Neural cell (in vitro differentiated cells): ENCODE measurements at regions not wholly inside any gene's neighbourhood (a gene's known extent, or its start where the extent isn't known, plus 50 kb on each side); places are given as distances from the start of the nearest gene placed in this dataset.

Source experiments
- H2AFZ ChIP-seq: fragments of 200-600, 300-800 bp; sonication (generic), shearing (Covaris generic); 2 replicates; pipeline ENCODE4 v1.6.0; 2014; ENCODE audit warnings: low read depth, mild to moderate bottlenecking, antibody characterized with exemption, low read length, moderate library complexity
- H3F3A ChIP-seq: fragments of 200-600 bp; shearing (Covaris generic); 2 replicates; pipeline ENCODE4 v1.6.1; 2016; ENCODE audit warnings: mild to moderate bottlenecking, moderate library complexity, mixed read lengths, antibody characterized with exemption, low read length; ENCODE audit not compliant: insufficient read depth, poor library complexity, severe bottlenecking
- H3K27ac ChIP-seq: fragments of 200-600, 300-800 bp; sonication (generic), shearing (Covaris generic); 2 replicates; pipeline ENCODE4 v1.5.1; 2014; ENCODE audit warnings: mild to moderate bottlenecking, low read length, moderate library complexity
- H3K27me3 ChIP-seq: fragments of 300-800, 200-600 bp; sonication (generic), shearing (Covaris generic); 2 replicates; pipeline ENCODE4 v1.6.0; 2014; ENCODE audit warnings: mild to moderate bottlenecking, low read depth, low read length, moderate library complexity; ENCODE audit not compliant: insufficient read depth
- H3K36me3 ChIP-seq: fragments of 300-800, 200-600 bp; sonication (generic), shearing (Covaris generic); 2 replicates; pipeline ENCODE4 v1.5.1; 2014; ENCODE audit warnings: mild to moderate bottlenecking, antibody characterized with exemption, low read length, moderate library complexity; ENCODE audit not compliant: insufficient read depth
- H3K4me2 ChIP-seq: fragments of 300-800, 200-600 bp; sonication (generic), shearing (Covaris generic); 2 replicates; pipeline ENCODE4 v1.6.0; 2014; ENCODE audit warnings: mild to moderate bottlenecking, low read length
- H3K4me3 ChIP-seq: fragments of 300-800, 200-600 bp; sonication (generic), shearing (Covaris generic); 2 replicates; pipeline ENCODE4 v1.5.1; 2014; ENCODE audit warnings: mild to moderate bottlenecking, low read length, moderate library complexity
- H3K79me2 ChIP-seq: fragments of 200-600 bp; shearing (Covaris generic); replicated peaks from 2 replicates; pipeline ENCODE4 v1.6.0; 2014; ENCODE audit warnings: mild to moderate bottlenecking, low read length, moderate library complexity; ENCODE audit not compliant: insufficient read depth
- H3K9ac ChIP-seq: fragments of 300-800, 200-600 bp; sonication (generic), shearing (Covaris generic); 2 replicates; pipeline ENCODE4 v1.6.1; 2016; ENCODE audit warnings: mild to moderate bottlenecking, low read length, mixed read lengths
- H3K9me2 ChIP-seq: fragments of 200-600 bp; shearing (Covaris generic); 2 replicates; pipeline ENCODE4 v1.6.1; 2016; ENCODE audit warnings: mild to moderate bottlenecking, low read length, mixed read lengths; ENCODE audit not compliant: insufficient read depth
- H3K9me3 ChIP-seq: fragments of 200-600, 300-800 bp; sonication (generic), shearing (Covaris generic); 2 replicates; pipeline ENCODE4 v1.6.1; 2016; ENCODE audit warnings: mild to moderate bottlenecking, mixed run types, low read length, moderate library complexity, mixed read lengths
- H4K20me1 ChIP-seq: fragments of 200-600 bp; shearing (Covaris generic); 2 replicates; pipeline ENCODE4 v1.6.1; 2016; ENCODE audit warnings: mild to moderate bottlenecking, mixed run types; ENCODE audit not compliant: insufficient read depth
- CTCF ChIP-seq: fragments of 450-650 bp; IDR thresholded peaks from 2 replicates; pipeline ENCODE4 v1.5.1; 2014; ENCODE audit warnings: antibody characterized with exemption, mild to moderate bottlenecking, moderate library complexity; ENCODE audit not compliant: poor library complexity, severe bottlenecking
- EP300 ChIP-seq: fragments of 450-650 bp; conservative IDR thresholded peaks from 2 replicates; pipeline ENCODE4 v1.6.1; 2014; ENCODE audit warnings: antibody characterized with exemption, mild to moderate bottlenecking, moderate library complexity; ENCODE audit not compliant: poor library complexity, severe bottlenecking
- EZH2 ChIP-seq: fragments of 200-600, 300-800 bp; shearing (Covaris generic), sonication (generic); IDR thresholded peaks from 2 replicates; pipeline ENCODE4 v1.6.1; 2014; ENCODE audit warnings: antibody characterized with exemption, low read length, borderline replicate concordance, mild to moderate bottlenecking; ENCODE audit not compliant: insufficient read depth, poor library complexity, severe bottlenecking
- MXI1 ChIP-seq: fragments of 450-650 bp; conservative IDR thresholded peaks from 2 replicates; pipeline ENCODE4 v1.6.1; 2014; ENCODE audit warnings: antibody characterized with exemption, mild to moderate bottlenecking; ENCODE audit not compliant: poor library complexity, severe bottlenecking
- POLR2AphosphoS5 ChIP-seq: IDR thresholded peaks from 2 replicates; pipeline ENCODE4 v1.6.1; 2012
- RAD21 ChIP-seq: fragments of 450-650 bp; conservative IDR thresholded peaks from 2 replicates; pipeline ENCODE4 v1.6.1; 2014; ENCODE audit warnings: antibody characterized with exemption, mild to moderate bottlenecking, moderate library complexity
- REST ChIP-seq: IDR thresholded peaks from 2 replicates; pipeline ENCODE4 v1.6.1; 2012; ENCODE audit warnings: borderline replicate concordance
- SMC3 ChIP-seq: fragments of 450-650 bp; conservative IDR thresholded peaks from 2 replicates; pipeline ENCODE4 v1.6.1; 2014; ENCODE audit warnings: antibody characterized with exemption, mild to moderate bottlenecking, moderate library complexity; ENCODE audit not compliant: poor library complexity
- TAF1 ChIP-seq: IDR thresholded peaks from 2 replicates; pipeline ENCODE4 v1.6.1; 2012; ENCODE audit warnings: low read depth

- no peak overlapping the region for H3K4me2 ChIP-seq
Observed at GRCh38 chr10:3853547-3854303, 68.7 kb upstream of the KLF6 start.

GRCh38 chr10:3853016-3853415 is 68.0 kb upstream of the KLF6 start:
- Histone ChIP-seq H3K4me2 (no peak overlapping the region), H3K27me3 (no peaks in the 10 kb centered on the region), H3K79me2 (no peaks in the 10 kb centered on the region)
- TF ChIP-seq MXI1 (no peak), CTCF (no peak), RAD21 (no peak), SMC3 (no peak), EP300 (no peak)

More at GRCh38 chr10:3853547-3854303, 68.7 kb upstream of the KLF6 start:
- Histone ChIP-seq H3K27ac (no peak overlapping the region), H3K36me3 (no peaks in the 10 kb centered on the region), H3K9ac (no peak overlapping the region), H3K79me2 (no peaks in the 10 kb centered on the region), H3K9me3 (no peaks in the 10 kb centered on the region), H3K27me3 (no peaks in the 10 kb centered on the region), H3K9me2 (no peaks in the 10 kb centered on the region), H4K20me1 (no peaks in the 10 kb centered on the region), H2AFZ (no peak overlapping the region), H3F3A (no peaks in the 10 kb centered on the region), H3K4me3 (no peak overlapping the region)
- no peak for TF ChIP-seq SMC3
- TF ChIP-seq POLR2AphosphoS5 = no peak
- TF ChIP-seq CTCF = no peak
- TF ChIP-seq EP300 = no peak
- no peak for TF ChIP-seq REST
- no peak for TF ChIP-seq EZH2
- no peak for TF ChIP-seq MXI1
- TF ChIP-seq RAD21 = no peak
- no peak for TF ChIP-seq TAF1

More at GRCh38 chr10:3853016-3853415, 68.0 kb upstream of the KLF6 start:
- no peaks in the 10 kb centered on the region for H3K9me2 ChIP-seq
- H3K9me3 ChIP-seq = no peaks in the 10 kb centered on the region
- H3F3A ChIP-seq = no peaks in the 10 kb centered on the region
- no peak overlapping the region for H3K9ac ChIP-seq
- no peaks in the 10 kb centered on the region for H3K36me3 ChIP-seq
- no peak overlapping the region for H3K27ac ChIP-seq
- H4K20me1 ChIP-seq = no peaks in the 10 kb centered on the region
- no peak overlapping the region for H2AFZ ChIP-seq
- H3K4me3 ChIP-seq = no peak overlapping the region
